Astrocyte (in vitro differentiated cells and primary cell): ENCODE measurements at regions not wholly inside any gene's neighbourhood (a gene's known extent, or its start where the extent isn't known, plus 50 kb on each side); places are given as distances from the start of the nearest gene placed in this dataset.

Experiments used
- EZH2 ChIP-seq: IDR thresholded peaks from 2 replicates; pipeline ENCODE4 v1.6.1; 2012; ENCODE audit warnings: mild to moderate bottlenecking, low read length, inconsistent platforms; ENCODE audit not compliant: insufficient read depth
- TF ChIP-seq, protein P1 (sequence below): IDR thresholded peaks from 2 replicates; pipeline ENCODE4 v1.5.1; 2011; ENCODE audit warnings: low read depth, mild to moderate bottlenecking, inconsistent platforms, low read length, moderate library complexity; ENCODE audit not compliant: insufficient read depth

DNA sequence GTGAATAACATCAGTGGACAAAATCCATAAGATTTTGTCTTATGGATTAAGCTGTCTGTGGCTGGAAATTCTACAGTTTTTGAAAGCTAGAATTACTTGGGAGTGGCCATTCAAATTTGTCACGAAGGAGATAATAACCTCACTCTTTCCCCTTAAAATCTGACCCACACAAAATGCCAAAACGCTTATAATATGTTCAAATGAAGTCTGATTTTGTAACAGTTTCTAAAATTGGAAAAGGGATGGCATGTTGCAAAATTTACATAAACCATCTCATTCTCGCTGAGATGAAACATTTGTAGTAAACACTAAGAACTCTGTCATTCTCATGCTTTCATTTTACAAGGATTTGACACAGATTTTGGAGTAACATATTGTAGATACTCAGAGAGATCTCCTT, 112.7 kb downstream of the GJA1 start:
- TF ChIP-seq, protein P1, sequence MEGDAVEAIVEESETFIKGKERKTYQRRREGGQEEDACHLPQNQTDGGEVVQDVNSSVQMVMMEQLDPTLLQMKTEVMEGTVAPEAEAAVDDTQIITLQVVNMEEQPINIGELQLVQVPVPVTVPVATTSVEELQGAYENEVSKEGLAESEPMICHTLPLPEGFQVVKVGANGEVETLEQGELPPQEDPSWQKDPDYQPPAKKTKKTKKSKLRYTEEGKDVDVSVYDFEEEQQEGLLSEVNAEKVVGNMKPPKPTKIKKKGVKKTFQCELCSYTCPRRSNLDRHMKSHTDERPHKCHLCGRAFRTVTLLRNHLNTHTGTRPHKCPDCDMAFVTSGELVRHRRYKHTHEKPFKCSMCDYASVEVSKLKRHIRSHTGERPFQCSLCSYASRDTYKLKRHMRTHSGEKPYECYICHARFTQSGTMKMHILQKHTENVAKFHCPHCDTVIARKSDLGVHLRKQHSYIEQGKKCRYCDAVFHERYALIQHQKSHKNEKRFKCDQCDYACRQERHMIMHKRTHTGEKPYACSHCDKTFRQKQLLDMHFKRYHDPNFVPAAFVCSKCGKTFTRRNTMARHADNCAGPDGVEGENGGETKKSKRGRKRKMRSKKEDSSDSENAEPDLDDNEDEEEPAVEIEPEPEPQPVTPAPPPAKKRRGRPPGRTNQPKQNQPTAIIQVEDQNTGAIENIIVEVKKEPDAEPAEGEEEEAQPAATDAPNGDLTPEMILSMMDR: no peak
- no peak for TF ChIP-seq EZH2
